ENCODE measurements at regions not wholly inside any gene's neighbourhood (a gene's known extent, or its start where the extent isn't known, plus 50 kb on each side); places are given as distances from the start of the nearest gene placed in this dataset.

DNA sequence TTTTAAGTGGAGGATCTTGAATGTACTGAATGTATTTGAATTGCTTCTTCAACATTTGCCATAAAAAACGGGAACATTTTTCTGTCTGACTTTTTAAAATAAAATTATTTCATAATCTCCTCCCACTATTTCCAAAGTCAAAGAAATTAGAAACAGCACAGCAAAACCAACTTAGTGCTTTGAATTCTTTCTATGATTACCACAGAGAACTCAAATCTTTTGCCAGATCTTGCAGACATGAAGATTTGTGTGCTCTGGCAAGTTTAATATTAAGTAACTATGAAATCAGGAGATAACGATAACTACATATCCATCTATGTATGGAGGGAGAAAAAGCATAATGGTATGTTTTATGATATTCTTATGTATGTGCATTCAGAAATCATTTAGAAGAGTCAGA lies 982.2 kb downstream of the PCDH7 start:
- TF ChIP-seq, protein P1, sequence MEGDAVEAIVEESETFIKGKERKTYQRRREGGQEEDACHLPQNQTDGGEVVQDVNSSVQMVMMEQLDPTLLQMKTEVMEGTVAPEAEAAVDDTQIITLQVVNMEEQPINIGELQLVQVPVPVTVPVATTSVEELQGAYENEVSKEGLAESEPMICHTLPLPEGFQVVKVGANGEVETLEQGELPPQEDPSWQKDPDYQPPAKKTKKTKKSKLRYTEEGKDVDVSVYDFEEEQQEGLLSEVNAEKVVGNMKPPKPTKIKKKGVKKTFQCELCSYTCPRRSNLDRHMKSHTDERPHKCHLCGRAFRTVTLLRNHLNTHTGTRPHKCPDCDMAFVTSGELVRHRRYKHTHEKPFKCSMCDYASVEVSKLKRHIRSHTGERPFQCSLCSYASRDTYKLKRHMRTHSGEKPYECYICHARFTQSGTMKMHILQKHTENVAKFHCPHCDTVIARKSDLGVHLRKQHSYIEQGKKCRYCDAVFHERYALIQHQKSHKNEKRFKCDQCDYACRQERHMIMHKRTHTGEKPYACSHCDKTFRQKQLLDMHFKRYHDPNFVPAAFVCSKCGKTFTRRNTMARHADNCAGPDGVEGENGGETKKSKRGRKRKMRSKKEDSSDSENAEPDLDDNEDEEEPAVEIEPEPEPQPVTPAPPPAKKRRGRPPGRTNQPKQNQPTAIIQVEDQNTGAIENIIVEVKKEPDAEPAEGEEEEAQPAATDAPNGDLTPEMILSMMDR (IDR thresholded peaks at IDR 0.05; ENCODE audit: insufficient read depth, low read depth, low read length): no peak
- DNase-seq (ENCODE audit: low read depth): no peak
- no peak overlapping the region for H3K4me3 ChIP-seq (ENCODE audit: low read depth, low read length)

DNA sequence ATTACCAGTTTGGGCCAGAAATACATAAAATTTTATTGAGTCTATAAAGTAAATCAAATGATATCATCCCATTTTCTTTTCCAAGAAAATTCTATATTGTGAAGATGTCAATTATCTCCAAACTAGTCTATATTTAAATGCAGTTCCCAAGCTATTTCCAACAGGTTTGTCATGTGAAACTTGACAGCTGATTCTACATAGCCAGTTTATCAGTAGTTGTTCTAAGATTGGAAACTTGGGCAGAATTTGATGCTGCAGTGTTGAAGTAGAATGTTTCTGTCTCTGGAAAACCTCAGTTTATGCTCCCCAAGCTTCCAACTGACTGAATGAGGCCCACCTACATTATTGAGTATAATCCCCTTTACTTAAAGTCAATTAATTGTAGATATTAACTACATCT lies 994.1 kb downstream of the PCDH7 start:
- no peak for DNase-seq (ENCODE audit: low read depth)
- H3K4me3 ChIP-seq (ENCODE audit: low read depth, low read length): no peak overlapping the region
- TF ChIP-seq, protein P1 (IDR thresholded peaks at IDR 0.05; ENCODE audit: insufficient read depth, low read depth, low read length): no peak

DNA sequence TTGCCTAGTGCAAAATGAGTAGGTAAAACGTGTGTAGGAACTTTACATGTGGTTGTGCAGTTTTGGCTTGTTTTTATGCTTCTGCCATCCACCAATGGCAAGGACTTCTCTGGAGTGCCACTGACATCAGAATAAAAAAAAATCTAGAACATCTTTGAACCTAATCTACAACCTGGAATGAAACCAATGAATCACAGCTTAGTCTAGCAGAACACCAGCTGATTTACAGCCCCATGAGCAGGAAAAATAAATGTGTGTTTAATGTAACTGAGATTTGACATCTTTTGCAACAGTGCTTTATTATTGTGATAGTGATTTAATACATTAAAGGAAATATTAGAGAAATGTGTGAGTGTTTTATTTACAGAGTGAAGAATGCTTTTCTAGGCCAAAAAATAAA lies 995.1 kb downstream of the PCDH7 start:
- no peak for DNase-seq (ENCODE audit: low read depth)
- H3K4me3 ChIP-seq (ENCODE audit: low read depth, low read length): no peak overlapping the region
- TF ChIP-seq, protein P1 (IDR thresholded peaks at IDR 0.05; ENCODE audit: insufficient read depth, low read depth, low read length): no peak

DNA sequence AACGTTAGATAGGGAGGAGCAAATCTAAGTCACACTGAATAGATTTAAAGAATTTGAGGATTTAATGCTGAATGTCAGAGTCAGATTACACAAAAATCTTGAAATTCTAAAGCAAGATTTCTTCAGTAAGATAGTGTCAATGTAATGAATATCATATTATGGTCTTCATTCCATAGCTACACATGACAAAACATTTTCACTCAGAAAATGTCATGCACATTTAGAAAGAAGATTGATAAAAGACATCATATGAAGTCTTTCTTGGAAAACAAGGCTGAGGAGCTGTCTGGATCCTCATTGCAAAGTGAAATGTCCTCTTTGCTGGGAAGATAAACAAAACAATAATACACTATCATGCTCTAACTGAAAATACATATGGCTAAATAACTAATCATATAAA lies 1006.9 kb downstream of the PCDH7 start:
- TF ChIP-seq, protein P1 (IDR thresholded peaks at IDR 0.05; ENCODE audit: insufficient read depth, low read depth, low read length): no peak
- no peak for DNase-seq (ENCODE audit: low read depth)
- H3K4me3 ChIP-seq (ENCODE audit: low read depth, low read length): no peak overlapping the region

DNA sequence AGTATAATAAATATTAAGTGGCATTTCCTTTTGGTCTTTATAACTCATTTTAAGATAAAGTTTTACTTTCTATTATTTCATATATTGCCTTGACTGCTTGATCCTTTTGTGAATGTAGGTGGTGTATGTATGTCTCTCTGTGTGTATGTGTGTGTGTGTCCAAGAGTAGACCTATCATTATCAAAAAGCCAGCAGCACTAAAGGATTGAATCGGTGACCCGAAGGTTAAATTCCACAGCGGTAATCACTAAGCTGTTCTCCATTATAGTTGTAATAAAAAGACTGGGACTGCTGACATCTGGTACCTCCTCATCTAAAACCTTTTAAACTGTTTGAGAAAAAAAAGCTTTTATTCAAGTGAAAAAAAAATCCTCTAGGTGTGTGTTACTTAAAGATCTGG lies 1014.8 kb downstream of the PCDH7 start:
- H3K4me3 ChIP-seq (ENCODE audit: low read depth, low read length): no peak overlapping the region
- TF ChIP-seq, protein P1 (IDR thresholded peaks at IDR 0.05; ENCODE audit: insufficient read depth, low read depth, low read length): no peak
- no peak for DNase-seq (ENCODE audit: low read depth)

DNA sequence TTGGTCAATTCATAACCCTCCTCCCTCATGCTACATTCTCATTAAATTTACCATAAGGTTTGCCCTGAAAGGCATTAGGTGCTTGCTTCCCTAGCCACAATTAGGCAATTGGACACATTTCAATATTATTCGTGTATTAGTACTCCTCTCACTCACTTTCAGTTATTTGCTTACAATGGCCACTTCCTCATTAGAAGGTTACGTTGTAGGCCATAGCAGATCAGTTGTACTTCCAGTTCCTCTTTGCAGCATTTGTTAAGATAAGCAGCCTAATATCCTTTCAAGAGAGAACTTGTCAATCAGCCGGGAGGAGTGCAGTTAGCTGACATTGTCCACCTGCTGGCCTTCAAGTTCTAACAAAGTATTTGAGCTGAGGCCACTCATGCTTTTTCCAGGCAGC lies 1017.2 kb downstream of the PCDH7 start:
- TF ChIP-seq, protein P1 (IDR thresholded peaks at IDR 0.05; ENCODE audit: insufficient read depth, low read depth, low read length): no peak
- DNase-seq (ENCODE audit: low read depth): no peak

DNA sequence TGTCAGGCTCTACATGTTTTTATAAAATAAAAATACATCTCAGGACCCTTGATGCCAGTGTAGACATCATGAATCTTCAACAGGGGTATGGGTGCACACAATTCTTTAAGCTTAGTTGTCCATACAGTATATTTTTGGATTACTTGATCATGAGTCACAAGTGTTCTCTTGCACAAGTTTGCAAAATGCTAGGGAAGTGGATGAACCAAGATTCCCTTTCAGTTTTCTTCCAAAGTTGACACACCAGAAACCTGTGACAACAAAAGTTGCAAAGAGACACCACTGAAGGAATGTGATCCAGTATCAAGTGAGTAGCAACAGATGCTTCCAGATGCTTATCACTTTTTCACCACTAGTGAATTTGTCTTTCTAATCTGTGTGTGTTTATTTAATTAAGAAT lies 1021.2 kb downstream of the PCDH7 start:
- no peak overlapping the region for H3K4me3 ChIP-seq (ENCODE audit: low read depth, low read length)
- TF ChIP-seq, protein P1 (IDR thresholded peaks at IDR 0.05; ENCODE audit: insufficient read depth, low read depth, low read length): no peak
- no peak for DNase-seq (ENCODE audit: low read depth)

More for the DNA sequence above, 1017.2 kb downstream of the PCDH7 start:
- no peak overlapping the region for H3K4me3 ChIP-seq (ENCODE audit: low read depth, low read length)
